K562 (cell line): ENCODE measurements at regions not wholly inside any gene's neighbourhood (a gene's known extent, or its start where the extent isn't known, plus 50 kb on each side); places are given as distances from the start of the nearest gene placed in this dataset.

Experiments used
- ATAC-seq: fragments of 200-7000 bp; cut with Tn5 transposase; 3 replicates; pipeline ENCODE4 v1.9.1; 2020; ENCODE audit warnings: moderate library complexity
- BruUV-seq: library from RNA; stranded (reverse); fragments of 400-500 nt; replicated peaks from 2 replicates; lab custom pipeline; 2021; lab: Mats Ljungman, UMichigan
- CTCF ChIA-PET: fragments of 300-600 bp; formaldehyde crosslinking; extraction: SDS; loops from one replicate; lab custom pipeline; 2021; ENCODE audit warnings: low intra/inter-chr PET ratio; lab: Yijun Ruan, JAX
- POLR2A ChIA-PET: fragments of 300-600, 350-650 bp; sonication (Branson Sonifier 250); formaldehyde crosslinking; extraction: SDS; loops from one replicate; lab custom pipeline; 2021; ENCODE audit warnings: antibody characterized with exemption, inconsistent platforms; lab: Yijun Ruan, JAX
- DNase-seq, 4 experiments: peaks; one replicate each; pipeline versions ENCODE4 v3.0.0 to v3.0.0-alpha.2; 2011 to 2018; ENCODE audit warnings: low spot score in 3 of 4, mixed read lengths in 3 of 4; ENCODE audit errors: extremely low read depth in 1 of 4
- FAIRE-seq: peaks from 2 replicates; lab custom pipeline; 2011; peaks lifted over from hg19 to GRCh38; lab: Jason Lieb, UNC
- H2AFZ ChIP-seq: 2 replicates; pipeline ENCODE4 v1.6.0; 2011; ENCODE audit warnings: low read depth, low read length, control low read depth, inconsistent platforms
- H3K27ac ChIP-seq: fragments of 200-600 bp; 3 replicates; pipeline ENCODE4 v1.8.0; 2011; ENCODE audit warnings: low read depth, mild to moderate bottlenecking, control low read depth, inconsistent platforms, low read length, moderate library complexity, mixed read lengths; ENCODE audit errors: extremely low read depth
- H3K27me3 ChIP-seq, 2 experiments: fragments of 300-600 bp in 1 of 2; 2 replicates in 1 of 2; 3 replicates in 1 of 2; pipeline versions ENCODE4 v1.6.0 to v1.8.0; 2011; ENCODE audit warnings: inconsistent platforms in 2 of 2, low read length in 2 of 2, mild to moderate bottlenecking in 1 of 2, mixed read lengths in 1 of 2, moderate library complexity in 1 of 2; ENCODE audit not compliant: control insufficient read depth in 2 of 2, insufficient read depth in 2 of 2
- H3K36me3 ChIP-seq: fragments of 300-600 bp; 3 replicates; pipeline ENCODE4 v1.8.0; 2011; ENCODE audit warnings: mild to moderate bottlenecking, low read length, inconsistent platforms; ENCODE audit not compliant: control insufficient read depth, insufficient read depth
- H3K4me1 ChIP-seq, 2 experiments: fragments of 200-600 bp in 1 of 2; replicated peaks in 1 of 2; 2 replicates in 1 of 2; 3 replicates in 1 of 2; pipeline versions ENCODE4 v1.5.1 to v1.8.0; 2011; ENCODE audit warnings: inconsistent platforms in 2 of 2, low read length in 2 of 2, mild to moderate bottlenecking in 1 of 2, mixed read lengths in 1 of 2, moderate library complexity in 1 of 2; ENCODE audit not compliant: control insufficient read depth in 2 of 2, insufficient read depth in 2 of 2
- H3K4me2 ChIP-seq: 2 replicates; pipeline ENCODE4 v1.6.1; 2011; ENCODE audit warnings: low read length, control low read depth, inconsistent platforms, mixed read lengths; ENCODE audit not compliant: insufficient read depth
- H3K4me3 ChIP-seq: fragments of 200-600 bp; sonication (generic), shearing (Covaris generic); 2 replicates; pipeline ENCODE4 v1.5.1; 2016; ENCODE audit warnings: control low read depth, inconsistent platforms
- H3K79me2 ChIP-seq: fragments of 200-600 bp; 3 replicates; pipeline ENCODE4 v1.8.0; 2011; ENCODE audit warnings: low read length, inconsistent platforms; ENCODE audit not compliant: control insufficient read depth, insufficient read depth
- H3K9ac ChIP-seq, 2 experiments: 2 replicates each; pipeline versions ENCODE4 v1.6.0 to v1.6.1; 2011; ENCODE audit warnings: low read depth in 2 of 2, low read length in 2 of 2, control low read depth in 1 of 2, inconsistent platforms in 1 of 2, mild to moderate bottlenecking in 1 of 2, mixed read lengths in 1 of 2; ENCODE audit not compliant: insufficient read depth in 1 of 2
- H3K9me1 ChIP-seq: one replicate; pipeline ENCODE4 v1.6.0; 2011; ENCODE audit warnings: inconsistent platforms, mild to moderate bottlenecking, low read length, moderate library complexity; ENCODE audit not compliant: control insufficient read depth, insufficient read depth
- H3K9me3 ChIP-seq: replicated peaks from 2 replicates; pipeline ENCODE4 v1.5.1; 2011; ENCODE audit warnings: low read depth, low read length, inconsistent platforms; ENCODE audit not compliant: control insufficient read depth, insufficient read depth
- H4K20me1 ChIP-seq: replicated peaks from 2 replicates; pipeline ENCODE4 v1.6.1; 2011; ENCODE audit warnings: low read length, inconsistent platforms, mixed read lengths; ENCODE audit not compliant: control insufficient read depth, insufficient read depth
- FOXK2 ChIP-seq, 2 experiments: fragments of 450-650 bp; IDR thresholded peaks in 1 of 2; conservative IDR thresholded peaks in 1 of 2; 2 replicates each; pipeline ENCODE4 v1.6.1; 2016; ENCODE audit warnings: low read depth in 2 of 2, mild to moderate bottlenecking in 1 of 2
- HMG20A ChIP-seq: fragments of 450-650 bp; formaldehyde crosslinking; conservative IDR thresholded peaks from 2 replicates; pipeline ENCODE4 v1.4.0; 2020; ENCODE audit warnings: mild to moderate bottlenecking, mixed read lengths
- POLR2B ChIP-seq: fragments of 450-650 bp; IDR thresholded peaks from 2 replicates; pipeline ENCODE4 v1.6.1; 2018; ENCODE audit warnings: low read depth; ENCODE audit not compliant: partially characterized antibody
- ZFP30 ChIP-seq: fragments of 250-450 bp; sonication (Bioruptor Pico); IDR thresholded peaks from 2 replicates; pipeline ENCODE4 v1.8.0; 2022; ENCODE audit warnings: moderate library complexity, mild to moderate bottlenecking, inconsistent platforms, borderline replicate concordance
- ZNF134 ChIP-seq: fragments of 250-450 bp; sonication (Bioruptor Pico); conservative IDR thresholded peaks from 2 replicates; pipeline ENCODE4 v1.4.0; 2020
- ZNF165 ChIP-seq: fragments of 250-450 bp; sonication (Bioruptor Pico); IDR thresholded peaks from 2 replicates; pipeline ENCODE4 v1.4.0; 2020; ENCODE audit warnings: borderline replicate concordance
- ZNF584 ChIP-seq: fragments of 200-800 bp; sonication (Bioruptor generic); IDR thresholded peaks from 2 replicates; pipeline ENCODE4 v1.6.1; 2016; ENCODE audit warnings: low read depth, mild to moderate bottlenecking, missing genetic modification characterization, missing compliant biosample characterization
- WGBS: fragments of 100-300 bp; shearing (Covaris generic); methylation state at CpG from one replicate; pipeline ENCODE4 v1.1.6; 2016; ENCODE audit warnings: low coverage, mixed read lengths; ENCODE audit not compliant: insufficient coverage; ENCODE audit errors: missing lambda C conversion rate; 5-methylcytosine and 5-hydroxymethylcytosine counted together
- in situ Hi-C: fragments of 300-500 bp; cut with MboI; formaldehyde crosslinking; loops from 4 replicates; pipeline ENCODE4 v1.15.0; 2018; ENCODE audit warnings: inconsistent platforms, mixed read lengths
- intact Hi-C: fragments of 100-400 bp; cut with micrococcal nuclease; formaldehyde crosslinking; loops from 2 replicates; pipeline ENCODE4 v1.14.2; 2022
- TF ChIP-seq, protein P1 (sequence below): sonication (generic); formaldehyde crosslinking; IDR thresholded peaks from 2 replicates; pipeline ENCODE4 v1.8.0; 2022; ENCODE audit warnings: missing genetic modification reagents, mild to moderate bottlenecking, moderate library complexity, borderline replicate concordance
- TF ChIP-seq, protein P2 (sequence below): fragments of 450-650 bp; IDR thresholded peaks from 2 replicates; pipeline ENCODE4 v1.6.1; 2016

DNA sequence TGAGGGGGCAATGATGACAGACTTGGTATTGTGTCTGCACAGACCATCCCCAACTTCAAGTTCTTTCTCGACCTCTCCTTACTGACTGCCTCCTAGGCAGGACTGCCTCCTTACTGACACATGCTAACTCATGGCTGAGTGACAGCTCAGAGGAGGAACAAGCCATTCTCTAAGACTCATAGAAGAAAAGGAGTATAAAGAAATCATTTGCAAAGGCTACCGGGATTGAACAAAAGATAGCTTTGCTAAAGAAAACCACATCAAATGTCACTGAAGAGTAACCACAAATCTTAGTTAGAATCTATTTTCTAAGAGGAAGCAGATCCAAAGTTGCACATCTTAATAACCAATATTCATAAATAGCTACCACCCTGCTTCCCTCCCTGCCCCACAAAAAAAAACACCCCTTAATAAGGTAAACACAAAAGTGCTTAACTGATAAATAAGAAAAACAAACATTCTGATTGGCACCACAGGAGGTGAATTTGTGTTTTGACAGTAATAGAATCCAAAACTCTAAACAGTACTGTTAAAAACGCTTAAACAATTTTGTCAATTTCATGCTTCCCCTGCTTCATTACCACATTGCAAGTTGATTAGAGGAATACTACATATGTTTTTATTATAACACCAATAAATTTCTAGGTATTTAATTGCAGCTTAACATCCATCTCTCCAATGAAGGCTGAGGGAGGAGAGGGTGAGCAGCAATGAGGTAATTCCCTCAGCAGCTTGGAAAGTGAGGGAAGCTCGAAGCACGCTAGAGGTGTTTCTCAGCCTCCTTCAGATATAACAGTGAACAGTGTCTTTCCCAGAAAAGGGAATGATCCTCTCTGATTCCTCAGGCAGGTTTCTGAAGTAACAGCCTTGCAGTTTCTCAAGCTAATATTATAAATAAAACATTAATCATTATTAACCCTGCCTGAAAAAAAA is 160.0 kb downstream of the HNRNPD start:
- 0% methylated on average over 5 of the region's 5 CpGs for WGBS
- TF ChIP-seq ZNF165 (CRISPR knock-in tag) = no peak
- TF ChIP-seq, protein P1, sequence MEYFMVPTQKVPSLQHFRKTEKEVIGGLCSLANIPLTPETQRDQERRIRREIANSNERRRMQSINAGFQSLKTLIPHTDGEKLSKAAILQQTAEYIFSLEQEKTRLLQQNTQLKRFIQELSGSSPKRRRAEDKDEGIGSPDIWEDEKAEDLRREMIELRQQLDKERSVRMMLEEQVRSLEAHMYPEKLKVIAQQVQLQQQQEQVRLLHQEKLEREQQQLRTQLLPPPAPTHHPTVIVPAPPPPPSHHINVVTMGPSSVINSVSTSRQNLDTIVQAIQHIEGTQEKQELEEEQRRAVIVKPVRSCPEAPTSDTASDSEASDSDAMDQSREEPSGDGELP (CRISPR knock-in tag) = no peak
- TF ChIP-seq POLR2B = no peak
- TF ChIP-seq HMG20A = no peak
- TF ChIP-seq, protein P2, sequence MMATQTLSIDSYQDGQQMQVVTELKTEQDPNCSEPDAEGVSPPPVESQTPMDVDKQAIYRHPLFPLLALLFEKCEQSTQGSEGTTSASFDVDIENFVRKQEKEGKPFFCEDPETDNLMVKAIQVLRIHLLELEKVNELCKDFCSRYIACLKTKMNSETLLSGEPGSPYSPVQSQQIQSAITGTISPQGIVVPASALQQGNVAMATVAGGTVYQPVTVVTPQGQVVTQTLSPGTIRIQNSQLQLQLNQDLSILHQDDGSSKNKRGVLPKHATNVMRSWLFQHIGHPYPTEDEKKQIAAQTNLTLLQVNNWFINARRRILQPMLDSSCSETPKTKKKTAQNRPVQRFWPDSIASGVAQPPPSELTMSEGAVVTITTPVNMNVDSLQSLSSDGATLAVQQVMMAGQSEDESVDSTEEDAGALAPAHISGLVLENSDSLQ = peak; percentile 60
- TF ChIP-seq ZFP30 (CRISPR knock-in tag) = no peak
- TF ChIP-seq FOXK2 (conservative IDR thresholded peaks at IDR 0.05 in 1 of 2, IDR thresholded peaks at IDR 0.05 in 1 of 2; ENCODE audit: low read depth in 2 of 2) = no peak
- no peak for TF ChIP-seq ZNF584 (CRISPR knock-in tag)
- TF ChIP-seq ZNF134 = no peak
- FAIRE-seq = no peak

More for the DNA sequence above, 160.0 kb downstream of the HNRNPD start:
- H3K27me3 ChIP-seq = no peaks in the 10 kb centered on the region; a peak in 1 of 5 replicates
- intact Hi-C loops = no loop called here
- no peak overlapping the region for H3K4me2 ChIP-seq
- no peak overlapping the region for H3K27ac ChIP-seq
- H2AFZ ChIP-seq = no peak overlapping the region
- BruUV-seq = no TSS peak
- ATAC-seq = no peak
- in situ Hi-C loops = no loop called here
- H3K4me3 ChIP-seq = no peak overlapping the region
- no peak for DNase-seq
- H3K9ac ChIP-seq = no peak overlapping the region
- POLR2A ChIA-PET = no interaction called here
- H3K9me3 ChIP-seq = no peaks in the 10 kb centered on the region
- no peaks in the 10 kb centered on the region for H3K4me1 ChIP-seq
- no peaks in the 10 kb centered on the region for H4K20me1 ChIP-seq
- no peaks in the 10 kb centered on the region for H3K9me1 ChIP-seq
- no peaks in the 10 kb centered on the region for H3K36me3 ChIP-seq
- CTCF ChIA-PET = no interaction called here
- no peaks in the 10 kb centered on the region for H3K79me2 ChIP-seq
